K562 (cell line): ENCODE measurements at regions not wholly inside any gene's neighbourhood (a gene's known extent, or its start where the extent isn't known, plus 50 kb on each side); places are given as distances from the start of the nearest gene placed in this dataset.

Source experiments
- CTCF ChIP-seq, 3 experiments: IDR thresholded peaks in 2 of 3; conservative IDR thresholded peaks in 1 of 3; 2 replicates each; pipeline ENCODE4 v1.5.1; 2011 to 2012; ENCODE audit warnings: low read length in 3 of 3, mild to moderate bottlenecking in 3 of 3, control low read depth in 2 of 3, improper control_type of control experiment in 1 of 3, inconsistent platforms in 1 of 3, low read depth in 1 of 3, mixed read lengths in 1 of 3, moderate library complexity in 1 of 3; ENCODE audit not compliant: insufficient read depth in 2 of 3
- EZH2 ChIP-seq: IDR thresholded peaks from 2 replicates; pipeline ENCODE4 v1.6.1; 2012; ENCODE audit warnings: low read depth, mild to moderate bottlenecking, inconsistent platforms, low read length, borderline replicate concordance
- HMG20A ChIP-seq: fragments of 450-650 bp; formaldehyde crosslinking; conservative IDR thresholded peaks from 2 replicates; pipeline ENCODE4 v1.4.0; 2020; ENCODE audit warnings: mild to moderate bottlenecking, mixed read lengths
- HMGN3 ChIP-seq: IDR thresholded peaks from 2 replicates; pipeline ENCODE4 v1.6.1; 2011; ENCODE audit warnings: borderline replicate concordance, low read depth, mild to moderate bottlenecking, mixed read lengths, low read length; ENCODE audit not compliant: insufficient read length; ENCODE audit errors: extremely low read depth
- NONO ChIP-seq, 2 experiments: fragments of 200-400 bp in 1 of 2; fragments of 450-650 bp in 1 of 2; formaldehyde crosslinking in 1 of 2; IDR thresholded peaks; 2 replicates each; pipeline ENCODE4 v1.6.1; 2017; ENCODE audit warnings: low read depth in 2 of 2, mild to moderate bottlenecking in 2 of 2, moderate library complexity in 2 of 2, low read length in 1 of 2
- RAD51 ChIP-seq: fragments of 450-650 bp; IDR thresholded peaks from 2 replicates; pipeline ENCODE4 v1.7.1; 2016; ENCODE audit warnings: low read depth, mild to moderate bottlenecking, borderline replicate concordance
- RBFOX2 ChIP-seq: fragments of 200-400 bp; formaldehyde crosslinking; IDR thresholded peaks from 2 replicates; pipeline ENCODE4 v1.6.1; 2017; ENCODE audit warnings: low read depth, mild to moderate bottlenecking, low read length, moderate library complexity
- REST ChIP-seq, 2 experiments: fragments of 450-650 bp; formaldehyde crosslinking in 1 of 2; IDR thresholded peaks; 2 replicates each; pipeline versions ENCODE4 v1.4.0 to v1.6.1; 2014 to 2020; ENCODE audit warnings: mild to moderate bottlenecking in 2 of 2, borderline replicate concordance in 1 of 2, low read depth in 1 of 2
- SAFB2 ChIP-seq: fragments of 200-400 bp; formaldehyde crosslinking; IDR thresholded peaks from 2 replicates; pipeline ENCODE4 v1.6.1; 2018; ENCODE audit warnings: borderline replicate concordance, low read length, low read depth, moderate library complexity; ENCODE audit not compliant: severe bottlenecking
- SMARCA4 ChIP-seq: fragments of 450-650 bp; IDR thresholded peaks from 2 replicates; pipeline ENCODE4 v1.6.1; 2016
- ZFX ChIP-seq: sonication (generic); formaldehyde crosslinking; IDR thresholded peaks from 2 replicates; pipeline ENCODE4 v1.8.0; 2022; ENCODE audit warnings: mild to moderate bottlenecking, missing genetic modification reagents, moderate library complexity
- ZNF121 ChIP-seq: sonication (generic); formaldehyde crosslinking; conservative IDR thresholded peaks from 2 replicates; pipeline ENCODE4 v1.8.0; 2022; ENCODE audit warnings: missing genetic modification reagents
- ZNF280B ChIP-seq: fragments of 250-450 bp; sonication (Bioruptor Pico); IDR thresholded peaks from 2 replicates; pipeline ENCODE4 v1.5.1; 2021; ENCODE audit warnings: mild to moderate bottlenecking

GRCh38 chr13:106337096-106337850 is 198.2 kb downstream of the EFNB2 start:
- TF ChIP-seq HMG20A (CRISPR knock-in tag) (no peak), RAD51 (no peak), ZNF121 (CRISPR knock-in tag) (no peak), ZFX (CRISPR knock-in tag) (no peak), EZH2 (no peak), NONO (IDR thresholded peaks at IDR 0.05; ENCODE audit: low read depth in 2 of 2, low read length in 1 of 2) (no peak), RBFOX2 (no peak), HMGN3 (no peak), REST (IDR thresholded peaks at IDR 0.05; ENCODE audit: borderline replicate concordance) (no peak), REST (CRISPR knock-in tag; IDR thresholded peaks at IDR 0.05; ENCODE audit: low read depth) (no peak), CTCF (IDR thresholded peaks at IDR 0.05 in 2 of 3, conservative IDR thresholded peaks at IDR 0.05 in 1 of 3; ENCODE audit: insufficient read depth in 2 of 3, low read depth in 1 of 3, low read length in 3 of 3) (no peak), SMARCA4 (no peak), SAFB2 (no peak), ZNF280B (no peak)
